A549 (cell line): ENCODE measurements at regions not wholly inside any gene's neighbourhood (a gene's known extent, or its start where the extent isn't known, plus 50 kb on each side); places are given as distances from the start of the nearest gene placed in this dataset.

Source experiments
- POLR2AphosphoS2 ChIP-seq: conservative IDR thresholded peaks from 2 replicates; pipeline ENCODE4 v1.6.1; 2012; ENCODE audit warnings: low read length, improper control_type of control experiment, inconsistent platforms
- ZFP36 ChIP-seq: fragments of 450-650 bp; IDR thresholded peaks from 2 replicates; pipeline ENCODE4 v1.6.1; 2014; ENCODE audit warnings: borderline replicate concordance; ENCODE audit not compliant: partially characterized antibody

GRCh38 chr4:157911662-157912061 is 261.2 kb downstream of the GASK1B start:
- no peak for TF ChIP-seq ZFP36
- no peak for TF ChIP-seq POLR2AphosphoS2
